Upper lobe of left lung (tissue), 4 donors: ENCODE measurements at regions not wholly inside any gene's neighbourhood (a gene's known extent, or its start where the extent isn't known, plus 50 kb on each side); places are given as distances from the start of the nearest gene placed in this dataset.

ENCODE experiments used
- CTCF ChIP-seq, 6 experiments: fragments of 450-650 bp in 4 of 6; fragments of 200-600 bp in 2 of 6; sonication (generic) in 2 of 6; IDR thresholded peaks; one replicate each; pipeline ENCODE4 v1.5.1; 2016 to 2019; ENCODE audit warnings: antibody characterized with exemption in 6 of 6
- POLR2A ChIP-seq, 4 donors: fragments of 450-650 bp; IDR thresholded peaks; one replicate each; pipeline ENCODE4 v1.5.1; 2016 to 2017; ENCODE audit warnings: antibody characterized with exemption in 4 of 4, mild to moderate bottlenecking in 2 of 4

- TF ChIP-seq CTCF (IDR thresholded peaks at IDR 0.05): peak; percentile 46 to 69 (median 63)
- TF ChIP-seq POLR2A (IDR thresholded peaks at IDR 0.05): no peak
Measured at GRCh38 chr2:177148477-177149154, 64.0 kb upstream of the HNRNPA3 start.
